ENCODE measurements at regions not wholly inside any gene's neighbourhood (a gene's known extent, or its start where the extent isn't known, plus 50 kb on each side); places are given as distances from the start of the nearest gene placed in this dataset.
"Not testable (repeated sequence)": the region's sequence is repeated elsewhere in the genome, so short reads cannot be mapped to it uniquely, and the experiment has no call there.

DNA sequence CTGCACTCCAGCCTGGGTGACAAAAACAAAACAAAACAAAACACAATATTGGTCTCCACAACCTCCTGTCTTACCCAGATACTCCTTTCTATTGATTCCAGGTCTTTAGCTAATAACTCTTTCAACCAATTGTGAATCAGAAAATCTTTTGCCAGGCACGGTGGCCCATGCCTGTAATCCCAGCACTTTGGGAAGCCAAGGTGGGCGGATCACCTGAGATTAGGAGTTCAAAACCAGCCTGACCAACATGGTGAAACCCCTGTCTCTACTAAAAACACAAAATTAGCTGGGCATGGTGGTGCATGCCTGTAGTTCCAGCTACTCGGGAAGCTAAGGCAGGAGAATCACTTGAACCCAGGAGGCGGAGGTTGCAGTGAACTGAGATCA, 88.5 kb upstream of the METTL9 start:
- TF ChIP-seq, protein P1, sequence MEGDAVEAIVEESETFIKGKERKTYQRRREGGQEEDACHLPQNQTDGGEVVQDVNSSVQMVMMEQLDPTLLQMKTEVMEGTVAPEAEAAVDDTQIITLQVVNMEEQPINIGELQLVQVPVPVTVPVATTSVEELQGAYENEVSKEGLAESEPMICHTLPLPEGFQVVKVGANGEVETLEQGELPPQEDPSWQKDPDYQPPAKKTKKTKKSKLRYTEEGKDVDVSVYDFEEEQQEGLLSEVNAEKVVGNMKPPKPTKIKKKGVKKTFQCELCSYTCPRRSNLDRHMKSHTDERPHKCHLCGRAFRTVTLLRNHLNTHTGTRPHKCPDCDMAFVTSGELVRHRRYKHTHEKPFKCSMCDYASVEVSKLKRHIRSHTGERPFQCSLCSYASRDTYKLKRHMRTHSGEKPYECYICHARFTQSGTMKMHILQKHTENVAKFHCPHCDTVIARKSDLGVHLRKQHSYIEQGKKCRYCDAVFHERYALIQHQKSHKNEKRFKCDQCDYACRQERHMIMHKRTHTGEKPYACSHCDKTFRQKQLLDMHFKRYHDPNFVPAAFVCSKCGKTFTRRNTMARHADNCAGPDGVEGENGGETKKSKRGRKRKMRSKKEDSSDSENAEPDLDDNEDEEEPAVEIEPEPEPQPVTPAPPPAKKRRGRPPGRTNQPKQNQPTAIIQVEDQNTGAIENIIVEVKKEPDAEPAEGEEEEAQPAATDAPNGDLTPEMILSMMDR (IDR thresholded peaks at IDR 0.05): not testable (repeated sequence)
- TF ChIP-seq POLR2A (IDR thresholded peaks at IDR 0.05): not testable (repeated sequence)

Measured in Peyer's patch (tissue), 4 donors.